CD4-positive, alpha-beta T cell (primary cell): ENCODE measurements at regions not wholly inside any gene's neighbourhood (a gene's known extent, or its start where the extent isn't known, plus 50 kb on each side); places are given as distances from the start of the nearest gene placed in this dataset.

Source experiments
- ATAC-seq: fragments of 200-7000 bp; cut with Tn5 transposase; one replicate; pipeline ENCODE4 v1.10.0; 2022; ENCODE audit warnings: mild to moderate bottlenecking; ENCODE audit not compliant: poor library complexity
- CTCF ChIA-PET: fragments of 350-600 bp; sonication (Branson Sonifier 250); formaldehyde crosslinking; loops from one replicate; lab custom pipeline; 2021; ENCODE audit warnings: antibody characterized with exemption, inconsistent platforms; lab: Charles Lee
- POLR2A ChIA-PET: fragments of 350-600 bp; sonication (Branson Sonifier 250); formaldehyde crosslinking; loops from one replicate; lab custom pipeline; 2021; ENCODE audit warnings: antibody characterized with exemption, inconsistent platforms; lab: Charles Lee
- DNase-seq, 14 experiments: peaks; one replicate each; pipeline ENCODE4 v3.0.0-alpha.2; 2013 to 2020; ENCODE audit warnings: mixed read lengths in 2 of 14
- H3K27ac ChIP-seq, 2 donors: one replicate each; pipeline versions ENCODE4 v1.5.1 to v1.7.0; 2013; ENCODE audit warnings: low read length in 2 of 2, low read depth in 1 of 2, mild to moderate bottlenecking in 1 of 2
- H3K27me3 ChIP-seq, 2 experiments: 1 replicate in 1 of 2; 2 replicates in 1 of 2; pipeline versions ENCODE4 v1.6.1 to v1.7.0; 2013; ENCODE audit warnings: low read length in 2 of 2, control low read depth in 1 of 2, mild to moderate bottlenecking in 1 of 2, moderate library complexity in 1 of 2; ENCODE audit not compliant: insufficient read depth in 2 of 2, control insufficient read depth in 1 of 2
- H3K36me3 ChIP-seq: one replicate; pipeline ENCODE4 v1.6.1; 2013; ENCODE audit warnings: low read length, control low read depth; ENCODE audit not compliant: insufficient read depth
- H3K4me1 ChIP-seq: one replicate; pipeline ENCODE4 v1.6.1; 2013; ENCODE audit warnings: low read length, control low read depth; ENCODE audit not compliant: insufficient read depth
- H3K4me3 ChIP-seq: one replicate; pipeline ENCODE4 v1.5.1; 2013; ENCODE audit warnings: mild to moderate bottlenecking, low read length, moderate library complexity
- H3K9me3 ChIP-seq, 2 experiments: 1 replicate in 1 of 2; 2 replicates in 1 of 2; pipeline versions ENCODE4 v1.6.1 to v1.7.0; 2013; ENCODE audit warnings: low read length in 2 of 2, mild to moderate bottlenecking in 2 of 2, control low read depth in 1 of 2, moderate library complexity in 1 of 2; ENCODE audit not compliant: control insufficient read depth in 1 of 2, insufficient read depth in 1 of 2
- H3K27ac Mint-ChIP-seq: one replicate; pipeline ENCODE4 v1.8.0; 2020; ENCODE audit warnings: mixed read lengths
- H3K27me3 Mint-ChIP-seq: one replicate; pipeline ENCODE4 v1.8.0; 2021; ENCODE audit warnings: mixed read lengths
- H3K36me3 Mint-ChIP-seq: one replicate; pipeline ENCODE4 v1.8.0; 2021; ENCODE audit warnings: low read depth, mixed read lengths
- H3K4me1 Mint-ChIP-seq: one replicate; pipeline ENCODE4 v1.8.0; 2021; ENCODE audit warnings: low read depth, mixed read lengths
- H3K4me3 Mint-ChIP-seq: one replicate; pipeline ENCODE4 v1.8.0; 2020; ENCODE audit warnings: mild to moderate bottlenecking, mixed read lengths
- H3K9me3 Mint-ChIP-seq: one replicate; pipeline ENCODE4 v1.8.0; 2020; ENCODE audit warnings: mixed read lengths
- intact Hi-C, 2 experiments: fragments of 100-400 bp; cut with DNase I in 1 of 2; cut with micrococcal nuclease in 1 of 2; formaldehyde crosslinking; loops; one replicate each; pipeline versions ENCODE4 v1.15.1 to v1.9.0; 2023 to 2025; cut with DNase I, micrococcal nuclease
- TF ChIP-seq, protein P1 (sequence below): fragments of 200-600 bp; IDR thresholded peaks from one replicate; pipeline ENCODE4 v1.8.0; 2022; ENCODE audit warnings: antibody characterized with exemption, mild to moderate bottlenecking

DNA sequence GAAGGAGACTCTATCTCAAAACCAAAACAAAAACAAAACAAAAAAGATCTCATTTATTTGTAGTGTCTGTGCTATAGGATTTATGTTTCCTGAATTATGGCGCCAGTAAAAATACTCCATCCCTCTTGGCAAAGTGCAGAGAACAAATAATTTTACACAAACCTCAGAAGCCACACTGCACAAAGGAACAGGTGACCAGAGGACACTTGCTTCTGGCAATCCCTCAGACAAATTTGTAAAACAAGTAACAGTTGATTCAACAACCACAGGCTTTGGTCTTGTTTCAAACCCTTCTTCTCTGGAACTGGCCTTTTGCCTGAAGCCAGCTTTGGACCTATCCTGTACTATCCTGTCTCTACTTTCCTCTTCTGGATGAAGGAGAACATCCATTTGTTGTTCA, 502.1 kb downstream of the DMAC1 start:
- Histone ChIP-seq H3K9me3 (no peaks in the 10 kb centered on the region), H3K4me3 (no peak overlapping the region), H3K36me3 (no peaks in the 10 kb centered on the region), H3K27ac (no peak overlapping the region), H3K4me1 (no peaks in the 10 kb centered on the region), H3K27me3 (peaks cover 0 to 11% of the 10 kb centered on the region in 2 experiments)
- H3K4me3 Mint-ChIP-seq: no peak overlapping the region
- H3K4me1 Mint-ChIP-seq: no peaks in the 10 kb centered on the region
- ChIA-PET POLR2A (no interaction called here), CTCF (no interaction called here)
- no peak for DNase-seq
- intact Hi-C loops: no loop called here
- no peaks in the 10 kb centered on the region for H3K36me3 Mint-ChIP-seq
- TF ChIP-seq, protein P1, sequence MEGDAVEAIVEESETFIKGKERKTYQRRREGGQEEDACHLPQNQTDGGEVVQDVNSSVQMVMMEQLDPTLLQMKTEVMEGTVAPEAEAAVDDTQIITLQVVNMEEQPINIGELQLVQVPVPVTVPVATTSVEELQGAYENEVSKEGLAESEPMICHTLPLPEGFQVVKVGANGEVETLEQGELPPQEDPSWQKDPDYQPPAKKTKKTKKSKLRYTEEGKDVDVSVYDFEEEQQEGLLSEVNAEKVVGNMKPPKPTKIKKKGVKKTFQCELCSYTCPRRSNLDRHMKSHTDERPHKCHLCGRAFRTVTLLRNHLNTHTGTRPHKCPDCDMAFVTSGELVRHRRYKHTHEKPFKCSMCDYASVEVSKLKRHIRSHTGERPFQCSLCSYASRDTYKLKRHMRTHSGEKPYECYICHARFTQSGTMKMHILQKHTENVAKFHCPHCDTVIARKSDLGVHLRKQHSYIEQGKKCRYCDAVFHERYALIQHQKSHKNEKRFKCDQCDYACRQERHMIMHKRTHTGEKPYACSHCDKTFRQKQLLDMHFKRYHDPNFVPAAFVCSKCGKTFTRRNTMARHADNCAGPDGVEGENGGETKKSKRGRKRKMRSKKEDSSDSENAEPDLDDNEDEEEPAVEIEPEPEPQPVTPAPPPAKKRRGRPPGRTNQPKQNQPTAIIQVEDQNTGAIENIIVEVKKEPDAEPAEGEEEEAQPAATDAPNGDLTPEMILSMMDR: no peak
- H3K27ac Mint-ChIP-seq: no peak overlapping the region
- no peak for ATAC-seq
- H3K27me3 Mint-ChIP-seq: peaks cover 8% of the 10 kb centered on the region
- no peaks in the 10 kb centered on the region for H3K9me3 Mint-ChIP-seq

DNA sequence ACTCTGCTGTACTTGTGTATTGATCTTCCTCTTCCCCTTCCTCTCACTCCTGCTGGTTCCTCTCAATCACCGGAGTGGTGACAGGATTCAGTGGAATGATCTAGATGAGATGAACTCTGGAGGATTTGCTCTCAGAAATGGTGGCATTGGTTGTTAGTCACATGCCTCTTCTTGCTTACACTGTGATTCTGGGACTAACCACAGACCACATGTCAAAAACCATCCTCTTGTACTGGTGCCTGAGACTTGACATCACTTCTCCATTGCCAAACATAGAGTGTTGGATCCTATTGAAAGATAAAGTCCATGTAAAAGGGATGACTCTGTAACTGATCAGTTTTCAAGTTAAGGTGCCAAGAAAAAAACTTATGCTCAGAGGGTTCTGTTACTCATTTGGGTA, 506.5 kb downstream of the DMAC1 start:
- Histone ChIP-seq H3K9me3 (no peaks in the 10 kb centered on the region), H3K36me3 (no peaks in the 10 kb centered on the region), H3K27ac (no peak overlapping the region), H3K4me3 (no peak overlapping the region), H3K27me3 (peaks cover 0 to 5% of the 10 kb centered on the region in 2 experiments), H3K4me1 (no peaks in the 10 kb centered on the region)
- ChIA-PET CTCF (no interaction called here), POLR2A (no interaction called here)
- Mint-ChIP-seq H3K36me3 (no peaks in the 10 kb centered on the region), H3K27me3 (peaks cover 10% of the 10 kb centered on the region), H3K9me3 (no peaks in the 10 kb centered on the region), H3K4me1 (no peaks in the 10 kb centered on the region), H3K4me3 (no peak overlapping the region), H3K27ac (no peak overlapping the region)
- TF ChIP-seq, protein P1: no peak
- intact Hi-C loops: no loop called here
- ATAC-seq (no peak), DNase-seq (no peak)

- ATAC-seq (no peak), DNase-seq (no peak)
- H3K9me3 Mint-ChIP-seq: no peaks in the 10 kb centered on the region
- no peak overlapping the region for H3K27ac Mint-ChIP-seq
- CTCF ChIA-PET: no interaction called here
- H3K4me1 Mint-ChIP-seq: no peaks in the 10 kb centered on the region
- no peak overlapping the region for H3K4me3 ChIP-seq
- TF ChIP-seq, protein P1: no peak
- H3K36me3 ChIP-seq: no peaks in the 10 kb centered on the region
- no peak overlapping the region for H3K27ac ChIP-seq
- no peaks in the 10 kb centered on the region for H3K4me1 ChIP-seq
- no peak overlapping the region for H3K4me3 Mint-ChIP-seq
- peaks cover 13% of the 10 kb centered on the region for H3K27me3 Mint-ChIP-seq
- intact Hi-C loops: no loop called here
- H3K36me3 Mint-ChIP-seq: no peaks in the 10 kb centered on the region
- POLR2A ChIA-PET: no interaction called here
- H3K9me3 ChIP-seq: no peaks in the 10 kb centered on the region
- no peaks in the 10 kb centered on the region for H3K27me3 ChIP-seq
Measured at GRCh38 chr9:7289773-7290172, 509.8 kb downstream of the DMAC1 start.
